Endothelial cell of umbilical vein (primary cell): ENCODE measurements at regions not wholly inside any gene's neighbourhood (a gene's known extent, or its start where the extent isn't known, plus 50 kb on each side); places are given as distances from the start of the nearest gene placed in this dataset.
"Not testable (repeated sequence)": the region's sequence is repeated elsewhere in the genome, so short reads cannot be mapped to it uniquely, and the experiment has no call there.

Experiments
- EZH2 ChIP-seq: IDR thresholded peaks from 2 replicates; pipeline ENCODE4 v1.6.1; 2012; ENCODE audit warnings: borderline replicate concordance, low read depth, mild to moderate bottlenecking, moderate library complexity, low read length, inconsistent platforms; ENCODE audit not compliant: severe bottlenecking
- FOS ChIP-seq: IDR thresholded peaks from 2 replicates; pipeline ENCODE4 v1.6.1; 2011; ENCODE audit warnings: mild to moderate bottlenecking, low read length, moderate library complexity, borderline replicate concordance; ENCODE audit not compliant: insufficient read depth
- MYC ChIP-seq: IDR thresholded peaks from one replicate; pipeline ENCODE4 v1.6.1; 2011; ENCODE audit warnings: mild to moderate bottlenecking, low read depth, low read length
- POLR2A ChIP-seq: IDR thresholded peaks from 2 replicates; pipeline ENCODE4 v1.6.1; 2012; ENCODE audit warnings: low read depth, mild to moderate bottlenecking, control low read depth, low read length
- POLR2AphosphoS5 ChIP-seq: IDR thresholded peaks from 2 replicates; pipeline ENCODE4 v1.6.1; 2012; ENCODE audit warnings: low read depth, mild to moderate bottlenecking, control low read depth, low read length, moderate library complexity; ENCODE audit not compliant: insufficient read depth
- TF ChIP-seq, protein P1 (sequence below), 2 donors: IDR thresholded peaks; 1 replicate in 1 of 2; 2 replicates in 1 of 2; pipeline ENCODE4 v1.5.1; 2011; ENCODE audit warnings: low read length in 2 of 2, mild to moderate bottlenecking in 2 of 2, moderate library complexity in 2 of 2, control low read depth in 1 of 2, inconsistent platforms in 1 of 2, low read depth in 1 of 2; ENCODE audit not compliant: insufficient read depth in 1 of 2; ENCODE audit errors: extremely low read depth in 1 of 2
- TF ChIP-seq, protein P2 (sequence below): IDR thresholded peaks from 2 replicates; pipeline ENCODE4 v1.6.1; 2011; ENCODE audit not compliant: insufficient read depth, insufficient read length

DNA sequence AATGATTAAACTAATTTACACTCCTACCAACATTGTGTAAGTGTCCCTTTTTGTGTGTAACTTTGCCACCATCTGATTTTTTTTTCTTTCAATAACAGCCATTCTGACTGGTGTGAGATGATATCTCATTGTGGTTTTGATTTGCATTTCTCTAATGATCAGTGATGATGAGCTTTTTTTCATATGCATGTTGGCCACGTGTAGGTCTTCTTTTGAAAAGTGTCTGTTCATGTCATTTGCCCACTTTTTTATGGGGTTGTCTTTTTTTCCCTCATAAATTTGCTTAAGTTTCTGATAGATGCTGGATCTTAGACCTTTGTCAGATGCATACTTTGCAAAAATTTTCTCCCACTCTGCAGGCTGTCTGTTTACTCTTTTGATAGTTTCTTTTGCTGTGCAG, 102.5 kb upstream of the ZEB2 start:
- TF ChIP-seq, protein P1, sequence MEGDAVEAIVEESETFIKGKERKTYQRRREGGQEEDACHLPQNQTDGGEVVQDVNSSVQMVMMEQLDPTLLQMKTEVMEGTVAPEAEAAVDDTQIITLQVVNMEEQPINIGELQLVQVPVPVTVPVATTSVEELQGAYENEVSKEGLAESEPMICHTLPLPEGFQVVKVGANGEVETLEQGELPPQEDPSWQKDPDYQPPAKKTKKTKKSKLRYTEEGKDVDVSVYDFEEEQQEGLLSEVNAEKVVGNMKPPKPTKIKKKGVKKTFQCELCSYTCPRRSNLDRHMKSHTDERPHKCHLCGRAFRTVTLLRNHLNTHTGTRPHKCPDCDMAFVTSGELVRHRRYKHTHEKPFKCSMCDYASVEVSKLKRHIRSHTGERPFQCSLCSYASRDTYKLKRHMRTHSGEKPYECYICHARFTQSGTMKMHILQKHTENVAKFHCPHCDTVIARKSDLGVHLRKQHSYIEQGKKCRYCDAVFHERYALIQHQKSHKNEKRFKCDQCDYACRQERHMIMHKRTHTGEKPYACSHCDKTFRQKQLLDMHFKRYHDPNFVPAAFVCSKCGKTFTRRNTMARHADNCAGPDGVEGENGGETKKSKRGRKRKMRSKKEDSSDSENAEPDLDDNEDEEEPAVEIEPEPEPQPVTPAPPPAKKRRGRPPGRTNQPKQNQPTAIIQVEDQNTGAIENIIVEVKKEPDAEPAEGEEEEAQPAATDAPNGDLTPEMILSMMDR (IDR thresholded peaks at IDR 0.05; ENCODE audit: extremely low read depth in 1 of 2, insufficient read depth in 1 of 2, low read depth in 1 of 2, low read length in 2 of 2) = not testable (repeated sequence)
- not testable (repeated sequence) for TF ChIP-seq POLR2A, POLR2AphosphoS5, EZH2, FOS, MYC
- TF ChIP-seq, protein P2, sequence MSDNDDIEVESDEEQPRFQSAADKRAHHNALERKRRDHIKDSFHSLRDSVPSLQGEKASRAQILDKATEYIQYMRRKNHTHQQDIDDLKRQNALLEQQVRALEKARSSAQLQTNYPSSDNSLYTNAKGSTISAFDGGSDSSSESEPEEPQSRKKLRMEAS = not testable (repeated sequence)
